GM11168 (cell line): ENCODE measurements at regions not wholly inside any gene's neighbourhood (a gene's known extent, or its start where the extent isn't known, plus 50 kb on each side); places are given as distances from the start of the nearest gene placed in this dataset.

ENCODE experiments used
- in situ Hi-C: fragments of 300-500 bp; cut with MboI; formaldehyde crosslinking; loops from one replicate; pipeline ENCODE4 v1.12.0; 2022; ENCODE audit warnings: low sequenced_read_pairs; ENCODE audit not compliant: unreplicated experiment

- in situ Hi-C loops = loop anchor here (25.0 kb wide), 1 partner anchor 608 kb away; no protein-coding TSS in a partner anchor
These were observed 52.9 kb upstream of the HPGDS start for GRCh38 chr4:94395562-94395961.

- in situ Hi-C loops = loop anchor here (25.0 kb wide), 1 partner anchor 610 kb away; no protein-coding TSS in a partner anchor
These were observed 54.3 kb upstream of the HPGDS start for GRCh38 chr4:94396984-94397383.

DNA sequence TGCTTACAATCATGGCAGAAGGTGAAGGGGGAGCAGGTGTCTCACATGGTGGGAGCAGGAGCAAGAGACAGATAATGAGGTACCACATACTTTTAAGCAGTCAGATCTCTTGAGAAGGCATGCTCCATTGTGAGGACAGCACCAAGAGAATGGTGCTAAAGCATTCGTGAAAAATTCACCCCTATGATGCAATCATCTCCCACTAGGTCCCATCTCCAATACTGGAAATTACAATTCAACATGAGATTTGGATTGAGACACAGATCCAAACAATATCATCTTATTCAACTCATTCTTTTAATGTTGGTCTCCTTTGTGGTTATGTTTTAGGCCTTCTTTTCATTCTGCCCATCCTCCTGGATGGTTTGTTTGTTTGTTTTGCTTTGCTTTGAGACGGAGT is 54.1 kb upstream of the PDLIM5 start:
- in situ Hi-C loops = loop anchor here (25.0 kb wide), 1 partner anchor 610 kb away; no protein-coding TSS in a partner anchor

DNA sequence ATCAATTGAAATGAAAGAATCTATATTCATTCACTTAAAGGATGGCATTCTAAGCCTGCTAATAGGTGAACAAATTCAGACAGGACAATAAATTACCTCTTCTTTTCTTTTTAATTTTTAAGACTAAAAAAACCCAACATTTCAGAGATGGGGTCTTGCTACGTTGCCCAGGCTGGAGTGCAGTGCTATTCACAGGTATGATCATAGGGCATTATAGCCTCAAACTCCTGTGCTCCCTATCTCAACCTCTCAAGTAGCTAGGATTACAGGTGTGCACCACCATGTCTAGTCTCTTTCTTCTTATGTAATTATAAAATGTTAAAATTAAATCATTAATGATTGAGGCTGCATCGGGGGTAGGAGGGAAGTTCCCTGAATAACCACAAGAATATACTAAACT is 52.5 kb upstream of the PDLIM5 start:
- in situ Hi-C loops = loop anchor here (25.0 kb wide), 1 partner anchor 612 kb away; no protein-coding TSS in a partner anchor

GRCh38 chr4:94399721-94400120 is 52.0 kb upstream of the PDLIM5 start:
- in situ Hi-C loops = loop anchor here (25.0 kb wide), 1 partner anchor 612 kb away; no protein-coding TSS in a partner anchor

DNA sequence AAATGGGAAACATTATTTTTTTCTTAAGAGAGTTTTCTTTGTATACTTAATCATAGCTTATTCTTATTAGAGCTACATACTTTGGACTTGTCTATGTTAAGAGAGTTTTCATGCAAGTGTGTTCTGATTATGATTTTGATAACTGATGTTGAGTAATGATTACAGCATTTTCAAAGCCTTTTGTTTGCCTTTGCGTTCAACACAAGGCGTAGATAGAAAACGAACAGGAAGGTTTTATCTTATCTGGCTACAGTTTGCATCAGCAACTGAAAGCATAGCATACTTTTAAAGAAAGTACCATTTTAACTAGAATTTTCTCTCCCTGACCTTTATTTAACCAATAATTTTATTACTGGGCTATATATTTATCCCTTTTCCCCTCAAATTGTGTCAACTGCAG is 51.6 kb upstream of the PDLIM5 start:
- in situ Hi-C loops = no loop called here
